Gastroesophageal sphincter (tissue), 3 donors: ENCODE measurements at regions not wholly inside any gene's neighbourhood (a gene's known extent, or its start where the extent isn't known, plus 50 kb on each side); places are given as distances from the start of the nearest gene placed in this dataset.

Source experiments
- EP300 ChIP-seq: sonication (generic); formaldehyde crosslinking; IDR thresholded peaks from one replicate; pipeline ENCODE4 v1.6.1; 2017; ENCODE audit warnings: antibody characterized with exemption, mild to moderate bottlenecking
- POLR2A ChIP-seq, 2 donors: fragments of 450-650 bp; IDR thresholded peaks; one replicate each; pipeline ENCODE4 v1.6.1; 2017; ENCODE audit warnings: antibody characterized with exemption in 2 of 2, mild to moderate bottlenecking in 2 of 2, moderate library complexity in 1 of 2
- POLR2AphosphoS5 ChIP-seq: sonication (generic); formaldehyde crosslinking; IDR thresholded peaks from one replicate; pipeline ENCODE4 v1.6.1; 2017; ENCODE audit warnings: antibody characterized with exemption
- TF ChIP-seq, protein P1 (sequence below), 4 experiments: fragments of 200-600 bp in 2 of 4; fragments of 450-650 bp in 2 of 4; sonication (generic) in 1 of 4; IDR thresholded peaks; one replicate each; pipeline ENCODE4 v1.5.1; 2017 to 2019; ENCODE audit warnings: antibody characterized with exemption in 4 of 4, mild to moderate bottlenecking in 2 of 4, moderate library complexity in 2 of 4

DNA sequence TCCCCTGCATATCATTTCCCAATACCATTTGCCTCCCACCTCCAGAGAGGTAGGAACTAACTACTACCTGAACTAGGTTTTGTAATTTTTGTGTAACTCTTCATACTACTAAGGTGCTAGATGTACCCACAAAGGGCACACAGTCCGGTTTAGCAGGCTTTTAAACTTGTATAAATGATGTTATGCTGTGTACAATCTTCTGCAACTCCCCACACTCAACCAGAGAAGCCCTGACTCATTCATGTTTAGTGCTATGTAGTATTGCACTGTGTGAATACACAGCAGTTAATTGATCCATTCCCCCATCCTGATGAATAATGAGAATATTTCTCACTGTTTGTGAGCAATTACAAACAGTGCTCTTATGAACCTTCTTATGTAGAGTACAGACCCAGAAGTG lies 285.6 kb downstream of the SMAD2 start:
- TF ChIP-seq, protein P1, sequence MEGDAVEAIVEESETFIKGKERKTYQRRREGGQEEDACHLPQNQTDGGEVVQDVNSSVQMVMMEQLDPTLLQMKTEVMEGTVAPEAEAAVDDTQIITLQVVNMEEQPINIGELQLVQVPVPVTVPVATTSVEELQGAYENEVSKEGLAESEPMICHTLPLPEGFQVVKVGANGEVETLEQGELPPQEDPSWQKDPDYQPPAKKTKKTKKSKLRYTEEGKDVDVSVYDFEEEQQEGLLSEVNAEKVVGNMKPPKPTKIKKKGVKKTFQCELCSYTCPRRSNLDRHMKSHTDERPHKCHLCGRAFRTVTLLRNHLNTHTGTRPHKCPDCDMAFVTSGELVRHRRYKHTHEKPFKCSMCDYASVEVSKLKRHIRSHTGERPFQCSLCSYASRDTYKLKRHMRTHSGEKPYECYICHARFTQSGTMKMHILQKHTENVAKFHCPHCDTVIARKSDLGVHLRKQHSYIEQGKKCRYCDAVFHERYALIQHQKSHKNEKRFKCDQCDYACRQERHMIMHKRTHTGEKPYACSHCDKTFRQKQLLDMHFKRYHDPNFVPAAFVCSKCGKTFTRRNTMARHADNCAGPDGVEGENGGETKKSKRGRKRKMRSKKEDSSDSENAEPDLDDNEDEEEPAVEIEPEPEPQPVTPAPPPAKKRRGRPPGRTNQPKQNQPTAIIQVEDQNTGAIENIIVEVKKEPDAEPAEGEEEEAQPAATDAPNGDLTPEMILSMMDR (IDR thresholded peaks at IDR 0.05), result no peak
- no peak for TF ChIP-seq POLR2A (IDR thresholded peaks at IDR 0.05)
- TF ChIP-seq EP300, result no peak
- TF ChIP-seq POLR2AphosphoS5, result no peak
